ENCODE measurements at regions not wholly inside any gene's neighbourhood (a gene's known extent, or its start where the extent isn't known, plus 50 kb on each side); places are given as distances from the start of the nearest gene placed in this dataset.

DNA sequence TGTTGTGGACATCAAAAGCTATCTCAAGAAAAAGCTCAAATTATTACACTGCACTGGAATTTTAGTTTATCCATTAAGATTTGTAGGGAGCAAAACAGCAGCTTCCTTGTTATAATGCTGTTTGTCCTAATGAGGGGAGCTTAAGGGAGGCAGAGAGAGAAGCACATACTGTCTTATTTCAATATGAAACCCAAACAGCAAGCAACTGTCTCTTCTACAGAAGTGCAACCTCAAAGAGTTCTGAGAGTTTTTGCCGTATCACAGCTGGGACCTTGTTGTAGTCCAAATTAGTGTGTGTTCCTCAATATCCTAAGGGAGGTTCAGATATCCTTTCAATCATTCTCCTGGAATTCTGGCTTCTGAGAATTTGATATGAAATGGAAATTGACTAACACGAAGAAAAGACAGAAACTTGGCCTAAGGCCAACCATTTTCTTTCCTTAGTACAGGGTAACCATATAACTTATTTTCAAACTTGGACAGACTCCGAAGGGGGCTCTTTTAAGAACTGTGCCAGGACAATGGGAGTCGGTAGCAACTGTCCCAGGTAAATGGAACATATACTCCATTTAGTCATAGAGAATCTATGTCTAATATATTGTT is 149.3 kb upstream of the CCN2 start:
- no peak for DNase-seq (ENCODE audit: low read depth, low spot score)

DNA sequence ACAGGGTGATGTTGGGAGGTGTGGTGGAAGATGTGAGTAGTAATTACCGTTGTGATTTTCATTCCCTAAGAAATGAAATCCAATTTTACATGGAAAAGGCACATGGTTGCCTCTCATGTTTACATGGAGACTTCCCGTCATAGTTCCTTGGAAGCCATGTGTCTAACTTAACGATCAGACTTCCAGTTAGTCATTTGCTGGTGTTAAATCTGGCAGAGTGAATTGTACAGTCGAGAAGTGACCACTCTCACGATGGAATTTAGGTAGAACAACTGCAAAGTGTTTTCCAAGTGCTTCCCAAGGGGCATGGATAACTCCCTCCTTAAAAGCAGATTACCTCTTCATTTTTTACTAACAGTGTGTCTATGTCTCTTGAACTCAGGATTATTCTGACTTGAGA is 145.8 kb upstream of the CCN2 start:
- no peak for DNase-seq (ENCODE audit: low read depth, low spot score)

DNA sequence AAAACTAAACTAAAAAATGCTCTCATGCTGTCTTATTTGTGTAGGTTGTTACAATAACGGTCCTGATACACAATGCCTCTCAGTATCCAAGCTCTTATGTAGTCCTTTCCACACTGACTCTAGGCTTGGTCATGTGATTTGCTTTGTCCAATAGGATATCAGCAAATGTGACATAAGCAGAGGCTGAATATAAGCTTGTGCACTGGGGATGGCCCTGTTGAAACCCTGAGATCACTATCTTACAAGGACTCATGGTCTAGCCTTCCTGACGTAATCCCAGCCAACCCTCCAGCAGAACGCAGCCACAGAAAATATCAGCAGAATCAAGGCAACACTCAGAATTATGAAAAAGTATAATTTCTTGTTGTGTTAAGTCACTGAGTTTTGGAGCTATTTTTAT is 145.1 kb upstream of the CCN2 start:
- no peak for DNase-seq (ENCODE audit: low read depth, low spot score)

DNA sequence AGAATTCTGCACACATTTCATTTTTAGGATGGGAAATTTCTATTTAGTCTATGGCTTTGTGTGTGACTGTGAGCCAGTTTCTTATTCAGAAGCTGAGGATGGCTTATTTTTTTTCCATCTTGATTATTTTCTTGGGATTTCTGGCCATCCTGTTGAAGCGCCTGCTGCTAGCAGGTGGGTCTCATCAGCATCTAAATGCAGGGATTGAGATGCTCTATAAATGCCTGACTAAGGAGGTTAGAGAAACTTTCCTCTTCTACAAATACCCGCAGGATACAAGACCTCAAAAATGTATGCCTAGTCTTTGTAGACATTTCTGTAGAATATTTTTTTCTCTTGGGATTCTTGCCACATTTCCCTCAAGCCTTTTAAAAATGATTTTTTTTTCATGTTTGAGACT is 138.0 kb upstream of the CCN2 start:
- DNase-seq (ENCODE audit: low read depth, low spot score), result no peak

DNA sequence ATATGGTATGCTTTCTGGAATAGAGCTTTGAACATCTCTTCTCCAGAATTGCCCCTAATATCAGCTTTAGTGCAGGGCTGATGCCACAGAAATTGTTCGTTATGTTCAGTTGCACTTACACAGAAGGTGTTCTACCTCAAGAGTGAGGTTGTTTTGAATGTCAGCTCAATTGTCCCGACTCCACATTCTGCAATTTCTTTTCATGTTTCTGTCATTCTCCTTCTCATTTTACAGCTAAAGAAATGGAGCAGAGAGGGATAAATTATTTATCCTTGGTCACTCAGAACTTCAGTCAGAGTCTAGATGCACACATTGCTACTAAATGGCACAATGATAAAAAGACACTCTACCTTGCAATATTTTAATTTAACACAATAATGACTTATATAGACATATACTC is 137.0 kb upstream of the CCN2 start:
- no peak for DNase-seq (ENCODE audit: low read depth, low spot score)

DNA sequence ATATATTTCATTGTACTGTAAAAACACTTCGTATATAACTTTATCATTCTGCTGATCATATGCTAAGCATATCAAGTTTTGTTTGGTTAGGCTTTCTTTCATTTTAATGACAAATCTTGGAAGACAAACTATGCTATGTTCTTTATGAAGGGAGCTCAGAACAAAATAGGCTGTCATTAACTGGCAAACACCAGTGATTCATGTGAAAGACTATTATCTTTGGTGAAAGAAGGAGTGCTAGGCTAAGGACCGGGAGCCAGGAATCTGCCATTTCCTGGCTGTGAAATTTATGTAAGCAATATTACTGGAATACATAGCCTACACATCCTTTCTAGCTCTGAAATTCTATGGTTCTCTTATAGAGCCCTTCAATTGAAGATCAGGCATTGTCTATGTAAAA is 136.2 kb upstream of the CCN2 start:
- DNase-seq (ENCODE audit: low read depth, low spot score), result peak; percentile 39

DNA sequence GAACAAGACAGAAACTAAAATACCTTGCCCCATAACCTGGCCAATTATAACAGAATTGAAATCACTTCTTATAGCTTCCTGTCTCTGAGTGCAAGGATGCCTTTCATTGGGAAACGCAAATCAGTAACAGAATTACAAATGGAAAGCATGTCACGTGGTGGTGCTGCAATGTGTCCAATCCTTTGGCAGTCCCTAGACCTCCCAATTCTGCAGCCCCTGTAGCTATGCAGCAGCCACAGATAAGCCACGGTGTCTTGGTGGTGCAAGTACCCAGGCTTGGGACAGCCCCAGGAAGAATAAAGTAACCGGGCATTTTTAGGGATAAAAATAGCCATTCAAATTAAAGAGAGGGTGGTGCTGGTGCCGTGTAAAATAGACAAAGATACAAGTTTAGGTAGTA is 134.6 kb upstream of the CCN2 start:
- DNase-seq (ENCODE audit: low read depth, low spot score), result peak; percentile 22

DNA sequence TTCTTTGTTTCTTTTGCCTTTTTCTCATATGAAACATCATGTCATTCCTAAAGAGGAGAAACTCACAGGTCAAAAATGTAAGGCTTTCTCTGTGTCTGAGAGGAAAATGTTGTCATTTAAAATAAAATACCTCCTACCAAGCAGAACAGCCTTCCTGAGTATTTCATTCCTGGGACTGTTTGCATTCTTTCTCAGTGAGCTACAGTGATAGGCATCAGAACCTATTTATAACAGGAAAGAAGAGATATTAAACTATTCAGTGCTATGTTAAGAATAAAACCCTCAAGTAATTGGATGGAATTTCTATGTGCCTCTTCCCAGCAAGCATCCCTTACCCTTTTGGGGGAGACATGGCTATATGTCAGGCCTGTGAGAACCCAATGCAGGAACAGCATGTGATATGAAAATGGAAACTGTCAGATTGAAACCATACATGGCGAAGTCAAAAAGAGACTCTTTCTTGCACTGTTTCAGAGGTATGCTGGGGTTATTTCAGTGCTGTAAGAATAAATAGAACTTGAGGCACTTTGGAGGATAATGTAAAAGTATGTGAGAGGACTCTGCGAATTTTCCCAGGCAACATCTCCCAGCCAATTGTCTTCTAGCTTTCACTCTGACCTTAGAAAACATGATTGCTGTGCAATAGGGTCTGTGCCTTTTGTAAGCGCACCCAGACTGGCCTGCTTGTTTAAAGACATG is 133.8 kb upstream of the CCN2 start:
- peak; percentile 94 for DNase-seq (ENCODE audit: low read depth, low spot score)

DNA sequence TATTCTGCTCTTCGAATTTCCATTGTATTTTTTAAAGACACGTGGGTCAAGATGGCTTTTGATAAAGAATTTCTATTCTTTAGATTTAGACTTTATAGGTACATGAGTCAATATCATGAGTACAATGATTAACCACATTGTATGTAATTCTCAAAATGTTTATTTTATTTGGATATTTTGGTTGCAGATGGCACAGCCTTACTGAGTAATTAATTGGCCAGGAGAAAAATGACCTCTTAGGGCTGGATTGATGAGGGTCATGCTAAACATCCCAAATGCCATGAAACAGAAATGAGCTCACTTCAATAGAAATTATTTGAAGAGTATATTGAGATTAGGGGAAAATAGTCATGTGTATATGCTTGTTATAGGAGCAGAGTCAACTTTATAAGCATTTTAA is 131.2 kb upstream of the CCN2 start:
- no peak for DNase-seq (ENCODE audit: low read depth, low spot score)

DNA sequence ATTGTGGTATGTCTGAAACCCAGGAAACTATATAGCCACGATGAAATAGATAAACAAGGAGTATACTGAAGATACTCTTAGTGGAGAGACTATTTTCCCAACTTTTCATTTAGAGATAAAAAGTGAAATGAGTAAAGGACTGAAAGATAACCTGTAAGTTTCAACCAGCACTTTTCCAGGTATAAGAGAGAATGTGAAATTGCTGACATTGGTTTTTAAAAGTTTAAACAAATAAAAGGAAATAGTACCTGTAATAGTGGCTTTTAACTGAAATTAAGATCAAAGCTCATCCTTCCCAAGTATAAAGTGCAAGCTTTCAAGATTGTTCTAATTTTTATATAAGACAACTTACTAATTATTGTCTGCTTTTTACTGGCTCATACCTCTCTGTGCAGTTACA is 130.2 kb upstream of the CCN2 start:
- no peak for DNase-seq (ENCODE audit: low read depth, low spot score)

DNA sequence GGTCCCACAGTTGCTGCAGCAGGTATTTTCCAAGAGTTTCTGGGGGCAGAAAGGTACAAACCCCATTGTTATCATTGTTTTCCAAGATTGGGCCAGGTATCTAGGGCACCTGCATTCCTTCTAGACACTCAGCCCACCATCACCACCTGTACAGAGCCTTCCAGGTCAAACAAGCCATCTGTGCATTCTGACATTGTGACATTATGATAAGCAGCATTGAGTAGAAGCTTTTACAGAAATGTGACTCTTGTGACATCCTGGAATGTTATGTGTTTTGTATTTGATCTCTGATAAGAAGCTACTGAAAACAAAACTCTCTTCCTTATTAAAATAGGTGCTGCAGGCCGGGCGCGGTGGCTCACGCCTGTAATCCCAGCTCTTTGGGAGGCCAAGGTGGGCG is 128.1 kb upstream of the CCN2 start:
- DNase-seq (ENCODE audit: low read depth, low spot score), result no peak

DNA sequence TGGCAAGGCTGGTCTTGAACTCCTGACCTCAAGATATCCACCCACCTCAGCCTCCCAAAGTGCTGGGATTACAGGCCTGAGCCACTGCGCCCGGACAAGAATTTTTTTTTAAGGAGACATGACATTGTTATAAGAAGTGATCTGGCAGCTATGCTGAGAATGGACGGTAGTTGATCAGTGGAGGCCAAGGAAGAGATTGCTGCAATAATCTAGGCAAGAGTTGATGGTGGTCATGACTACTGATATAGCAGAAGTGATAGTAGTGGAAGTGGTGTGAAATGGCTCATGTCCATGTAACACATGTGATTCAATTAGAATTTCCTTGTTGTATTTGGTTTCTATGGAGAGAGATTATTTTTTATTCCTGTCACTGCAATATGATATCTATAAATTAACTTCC is 125.3 kb upstream of the CCN2 start:
- DNase-seq (ENCODE audit: low read depth, low spot score), result no peak

DNA sequence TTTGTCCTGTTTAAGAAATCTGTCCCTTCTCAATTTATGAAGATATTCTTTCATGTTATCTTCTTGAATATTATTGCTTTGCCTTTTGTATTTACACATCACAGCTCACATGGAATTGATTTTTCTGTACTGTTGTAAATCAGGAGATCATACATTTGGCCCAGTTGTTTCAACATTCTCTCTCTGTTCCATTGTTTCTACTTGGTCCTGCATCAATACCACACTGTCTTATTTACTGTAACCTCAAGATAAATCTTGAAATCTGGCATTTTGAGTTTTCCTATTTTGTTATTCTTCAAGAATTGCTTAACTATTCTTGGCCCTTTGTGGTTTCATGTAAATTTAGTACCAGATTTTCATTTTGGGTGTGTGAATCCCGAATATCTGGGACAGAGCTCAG is 121.7 kb upstream of the CCN2 start:
- no peak for DNase-seq (ENCODE audit: low read depth, low spot score)

DNA sequence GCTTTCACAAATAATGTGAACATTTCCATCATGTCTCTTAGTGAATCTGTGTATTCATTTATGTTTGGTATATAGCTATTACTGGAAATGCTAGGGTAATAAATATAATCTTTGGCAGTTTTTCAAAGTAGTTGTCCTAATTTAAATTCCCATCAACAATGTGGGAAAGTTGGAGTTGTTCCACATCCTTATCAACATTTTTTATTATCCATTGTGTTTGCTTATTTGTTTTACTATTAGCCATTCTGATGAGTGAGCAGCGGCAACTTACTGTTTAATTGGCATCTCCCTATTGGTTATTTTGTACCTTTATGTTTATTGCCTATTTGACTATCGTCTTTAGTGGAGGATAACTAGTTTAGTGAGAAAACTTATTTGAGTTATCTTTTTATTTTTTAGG is 121.1 kb upstream of the CCN2 start:
- no peak for DNase-seq (ENCODE audit: low read depth, low spot score)

DNA sequence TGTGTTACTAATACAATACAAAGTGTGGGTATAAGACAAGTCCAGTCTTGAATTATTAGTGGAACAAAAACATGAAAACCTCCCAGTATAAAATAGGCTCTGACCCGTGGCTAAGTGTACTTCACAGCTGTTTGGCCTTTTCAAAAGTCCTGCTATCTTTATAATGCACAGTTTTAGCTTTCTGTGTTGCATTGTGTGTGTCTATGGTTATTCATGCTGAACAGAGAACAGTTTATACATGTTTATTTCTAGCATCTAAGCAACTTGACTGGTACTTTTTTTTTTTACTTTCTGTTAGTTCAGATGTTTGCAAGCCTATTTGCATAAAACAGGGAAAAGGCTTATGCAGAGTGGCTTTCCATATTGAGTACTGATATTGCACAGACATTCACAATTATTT is 119.2 kb upstream of the CCN2 start:
- DNase-seq (ENCODE audit: low read depth, low spot score), result no peak

DNA sequence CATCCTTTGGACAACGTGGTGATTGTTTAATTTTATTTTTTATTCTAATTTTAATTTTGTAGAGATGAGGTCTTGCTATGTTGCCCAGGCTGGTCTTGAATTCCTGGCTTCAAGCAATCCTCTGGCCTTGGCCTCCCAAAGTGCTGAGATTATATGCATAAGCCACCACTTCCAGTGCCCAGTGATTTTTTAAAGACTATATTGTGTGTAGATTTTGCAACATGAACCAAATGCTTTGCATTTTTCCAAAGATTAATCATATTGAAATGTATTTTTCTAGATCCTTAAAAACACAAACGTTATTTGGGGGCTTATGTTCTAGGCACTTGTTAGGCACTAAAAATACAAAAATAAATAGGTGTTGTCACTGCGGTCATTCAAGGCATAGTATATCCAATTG is 117.6 kb upstream of the CCN2 start:
- DNase-seq (ENCODE audit: low read depth, low spot score), result no peak

DNA sequence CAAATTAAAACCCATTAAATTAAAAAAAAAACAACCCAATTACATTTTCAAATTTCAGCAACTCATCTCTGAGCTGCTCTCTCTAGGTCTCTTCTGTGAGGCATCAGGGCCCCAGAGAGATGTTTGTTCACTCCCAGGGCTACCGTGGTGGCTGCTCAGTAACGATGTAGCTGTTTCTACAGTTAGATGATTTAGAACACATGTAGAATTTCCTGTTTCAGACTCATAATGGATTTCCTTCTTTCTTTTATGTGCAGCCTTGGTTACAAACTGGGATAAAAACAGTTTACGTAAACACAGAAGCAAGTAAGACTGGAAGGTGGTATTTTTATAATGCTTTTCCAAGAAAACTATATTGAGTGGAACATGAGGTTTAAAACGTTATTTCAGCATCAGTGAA is 116.1 kb upstream of the CCN2 start:
- DNase-seq (ENCODE audit: low read depth, low spot score), result no peak

DNA sequence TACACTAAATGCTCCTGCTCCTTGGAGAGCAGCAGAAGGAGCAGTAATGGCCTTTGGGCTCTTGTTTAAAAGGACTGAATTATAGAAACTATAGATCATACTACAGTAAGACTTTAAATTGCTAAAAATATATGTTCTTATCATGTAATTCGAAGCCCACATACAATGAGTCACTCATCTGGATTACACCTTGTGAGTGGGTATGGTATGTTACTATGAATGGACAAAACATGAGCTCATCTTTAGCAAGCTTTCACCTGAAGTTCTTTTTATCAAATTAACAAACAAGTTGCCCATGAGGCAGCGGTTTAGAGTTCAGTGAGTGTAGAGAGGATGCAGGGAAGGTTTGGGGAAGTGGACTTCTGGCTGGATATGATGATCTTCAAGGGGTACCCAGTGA is 114.4 kb upstream of the CCN2 start:
- DNase-seq (ENCODE audit: low read depth, low spot score), result no peak

DNA sequence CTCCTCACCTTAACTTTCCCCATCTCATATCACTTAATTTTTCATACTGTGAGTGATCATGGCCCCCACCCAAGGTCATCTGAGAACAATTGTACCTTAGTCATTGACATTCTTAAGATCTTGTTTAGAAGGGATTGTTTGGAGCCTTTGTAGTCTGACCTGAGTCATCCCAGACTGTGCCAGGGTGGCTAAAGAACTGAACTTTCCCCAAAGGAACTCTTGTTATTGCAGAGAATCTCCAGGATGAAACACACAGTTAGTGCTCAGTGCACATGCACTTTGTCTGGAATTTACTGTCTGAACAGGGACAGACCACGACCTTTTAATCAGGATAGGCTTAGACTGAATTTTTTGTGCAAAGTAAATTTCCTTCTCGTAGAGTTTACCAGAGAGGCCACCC is 112.6 kb upstream of the CCN2 start:
- DNase-seq (ENCODE audit: low read depth, low spot score), result peak; percentile 88

DNA sequence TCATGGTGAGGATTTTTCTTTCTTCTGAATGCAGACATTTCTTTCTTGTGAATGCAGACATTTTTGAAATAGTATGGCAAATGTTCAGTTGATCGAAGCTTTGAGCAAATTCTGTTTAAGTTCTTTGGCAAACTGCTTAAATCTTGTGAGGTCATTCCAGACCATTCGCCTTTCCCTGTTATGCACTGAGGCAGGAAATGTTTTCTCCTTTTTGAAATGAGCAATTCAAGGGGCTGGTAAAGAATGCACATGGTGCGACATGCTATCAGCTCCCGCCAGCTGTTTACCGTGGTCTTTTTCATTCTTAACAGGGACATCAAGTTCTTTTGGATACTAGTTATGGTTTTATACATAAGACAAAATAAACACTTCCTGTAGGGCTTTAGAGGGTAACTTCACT is 112.0 kb upstream of the CCN2 start:
- peak; percentile 79 for DNase-seq (ENCODE audit: low read depth, low spot score)

DNA sequence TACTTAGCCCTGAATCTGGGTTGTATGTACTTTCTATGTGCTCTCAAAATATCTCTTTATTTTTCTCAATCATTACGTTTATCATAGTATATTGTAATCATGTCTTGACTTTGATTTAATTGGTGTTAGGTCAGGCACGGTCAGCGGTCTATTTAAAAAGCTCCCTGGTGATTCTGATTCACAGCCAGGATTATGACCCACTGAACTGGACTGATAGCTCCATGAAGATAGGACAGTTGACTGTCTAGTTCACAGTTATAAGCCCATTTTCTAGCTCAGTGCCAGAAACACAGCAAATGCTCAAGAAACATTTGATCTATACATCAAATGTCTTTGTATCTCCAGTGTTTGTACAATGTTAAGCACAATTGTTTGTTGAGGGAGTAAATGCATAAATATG is 111.5 kb upstream of the CCN2 start:
- no peak for DNase-seq (ENCODE audit: low read depth, low spot score)

DNA sequence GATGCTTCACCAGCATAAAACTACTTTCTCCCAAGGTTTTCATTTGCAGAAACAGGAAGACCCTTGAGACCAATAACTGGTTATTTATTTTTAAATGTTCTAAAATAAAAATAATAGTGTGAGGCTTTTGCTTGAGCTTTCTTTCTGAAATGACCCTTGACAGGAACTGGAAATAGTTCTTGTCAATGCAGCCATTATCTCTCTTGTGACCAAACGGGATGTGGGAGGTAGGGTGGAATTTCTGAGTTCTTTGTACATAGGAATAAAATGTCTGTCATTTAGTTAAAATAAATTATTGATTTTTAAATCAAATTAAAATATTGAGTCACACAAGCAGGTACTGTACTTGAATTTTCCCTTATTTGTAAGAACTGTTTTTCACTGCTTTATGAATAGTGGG is 110.2 kb upstream of the CCN2 start:
- DNase-seq (ENCODE audit: low read depth, low spot score), result no peak

DNA sequence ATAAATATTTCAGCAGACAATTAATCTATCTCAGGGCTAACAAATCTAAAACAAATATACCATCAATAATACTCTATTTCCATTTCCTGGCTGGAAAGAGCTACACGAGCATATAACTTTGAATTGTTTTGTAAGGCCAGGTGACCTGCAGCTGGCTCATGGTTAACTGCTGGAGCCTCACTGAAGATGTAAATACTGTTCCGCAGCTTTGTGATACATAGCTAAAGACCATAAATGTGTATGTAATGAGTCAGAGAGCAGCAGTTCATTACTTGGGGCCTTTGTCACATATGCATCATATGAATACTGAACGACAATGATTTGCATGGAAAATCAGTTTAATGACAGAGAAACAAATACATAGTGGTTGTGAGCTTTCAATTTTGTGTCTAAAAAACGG is 109.4 kb upstream of the CCN2 start:
- DNase-seq (ENCODE audit: low read depth, low spot score), result peak; percentile 48

DNA sequence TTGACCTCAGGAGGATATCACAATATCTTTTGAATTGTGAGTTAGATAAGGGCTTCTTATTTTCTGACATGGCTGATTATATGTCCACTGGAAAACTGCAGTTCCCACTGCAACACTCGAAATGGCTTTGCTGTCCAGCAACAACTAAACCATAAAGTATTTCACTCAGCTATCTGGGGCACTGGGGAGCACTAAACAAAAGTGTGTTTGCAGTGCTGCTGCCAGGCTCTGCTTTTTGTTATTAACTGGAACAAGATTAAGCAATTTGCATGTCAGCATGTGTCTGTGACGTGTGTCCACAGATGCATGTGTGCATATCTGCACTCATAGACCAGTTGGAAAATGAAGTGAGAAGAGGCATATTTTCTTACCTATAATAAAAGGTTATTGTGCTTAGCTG is 107.8 kb upstream of the CCN2 start:
- DNase-seq (ENCODE audit: low read depth, low spot score), result no peak

All from astrocyte of the hippocampus (primary cell).